ENCODE measurements at regions not wholly inside any gene's neighbourhood (a gene's known extent, or its start where the extent isn't known, plus 50 kb on each side); places are given as distances from the start of the nearest gene placed in this dataset.

DNA sequence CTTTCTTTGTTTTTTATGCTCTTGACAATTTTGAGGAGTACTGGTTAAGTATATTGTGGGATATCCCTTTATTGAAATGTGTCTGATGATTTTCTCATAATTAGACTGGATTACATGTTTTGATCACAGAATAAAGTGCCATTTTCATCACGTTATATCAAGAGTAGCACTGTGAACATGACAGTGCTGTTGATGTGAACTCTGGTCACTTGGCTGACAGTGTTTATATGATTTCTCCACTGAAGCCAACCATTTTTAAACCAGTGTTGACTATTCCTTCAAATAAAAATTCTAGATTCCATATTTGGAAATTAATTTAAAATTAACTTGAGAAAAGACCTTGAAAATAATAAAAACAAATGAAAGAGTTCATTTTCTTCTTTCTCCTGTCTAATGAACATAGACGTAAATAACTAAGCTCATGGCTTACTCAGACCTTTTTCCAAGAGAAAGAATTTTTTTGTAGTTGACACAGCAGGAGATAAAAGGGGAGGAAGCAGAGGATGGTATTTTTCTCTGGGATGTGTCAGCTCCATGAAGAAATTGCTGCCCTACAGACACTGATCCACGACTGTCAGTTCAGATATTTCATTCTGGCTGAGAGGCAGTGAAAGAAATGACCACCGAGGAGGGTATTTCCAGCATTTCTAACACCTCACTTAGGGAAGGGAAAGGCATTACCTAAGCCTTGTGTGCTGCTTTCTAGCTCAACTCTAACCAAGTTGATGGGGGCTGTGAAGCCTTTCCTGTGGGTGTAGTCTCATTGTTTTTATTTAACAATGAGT is 150.9 kb upstream of the ANK2 start:
- H3K79me2 ChIP-seq (ENCODE audit: low read depth) = no peaks in the 10 kb centered on the region
- TF ChIP-seq, protein P1, sequence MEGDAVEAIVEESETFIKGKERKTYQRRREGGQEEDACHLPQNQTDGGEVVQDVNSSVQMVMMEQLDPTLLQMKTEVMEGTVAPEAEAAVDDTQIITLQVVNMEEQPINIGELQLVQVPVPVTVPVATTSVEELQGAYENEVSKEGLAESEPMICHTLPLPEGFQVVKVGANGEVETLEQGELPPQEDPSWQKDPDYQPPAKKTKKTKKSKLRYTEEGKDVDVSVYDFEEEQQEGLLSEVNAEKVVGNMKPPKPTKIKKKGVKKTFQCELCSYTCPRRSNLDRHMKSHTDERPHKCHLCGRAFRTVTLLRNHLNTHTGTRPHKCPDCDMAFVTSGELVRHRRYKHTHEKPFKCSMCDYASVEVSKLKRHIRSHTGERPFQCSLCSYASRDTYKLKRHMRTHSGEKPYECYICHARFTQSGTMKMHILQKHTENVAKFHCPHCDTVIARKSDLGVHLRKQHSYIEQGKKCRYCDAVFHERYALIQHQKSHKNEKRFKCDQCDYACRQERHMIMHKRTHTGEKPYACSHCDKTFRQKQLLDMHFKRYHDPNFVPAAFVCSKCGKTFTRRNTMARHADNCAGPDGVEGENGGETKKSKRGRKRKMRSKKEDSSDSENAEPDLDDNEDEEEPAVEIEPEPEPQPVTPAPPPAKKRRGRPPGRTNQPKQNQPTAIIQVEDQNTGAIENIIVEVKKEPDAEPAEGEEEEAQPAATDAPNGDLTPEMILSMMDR (conservative IDR thresholded peaks at IDR 0.05) = no peak
- no peak for TF ChIP-seq EZH2 (IDR thresholded peaks at IDR 0.05; ENCODE audit: low read depth)
- no peak overlapping the region for H3K4me3 ChIP-seq
- H3K27ac ChIP-seq = no peak overlapping the region
- ChIA-PET CTCF (no interaction called here), POLR2A (ENCODE audit: unreplicated experiment) (no interaction called here)
- no peaks in the 10 kb centered on the region for H3K9me2 ChIP-seq (ENCODE audit: insufficient read depth)
- no peak overlapping the region for H3K4me2 ChIP-seq
- no TSS peak for BruUV-seq (replicated peaks)
- no peak overlapping the region for H2AFZ ChIP-seq
- H3F3A ChIP-seq (ENCODE audit: insufficient read depth, low read depth) = no peaks in the 10 kb centered on the region
- no peaks in the 10 kb centered on the region for H4K20me1 ChIP-seq (ENCODE audit: insufficient read depth)
- intact Hi-C loops (cut with micrococcal nuclease; ENCODE audit: unreplicated experiment) = no loop called here
- no peaks in the 10 kb centered on the region for H3K36me3 ChIP-seq (ENCODE audit: low read depth)
- no peaks in the 10 kb centered on the region for H3K9me3 ChIP-seq (ENCODE audit: insufficient read depth, low read depth)
- DNase-seq = no peak
- no peaks in the 10 kb centered on the region for H3K4me1 ChIP-seq (replicated peaks; ENCODE audit: insufficient read depth)
- H3K27me3 ChIP-seq (ENCODE audit: insufficient read depth, low read depth) = no peaks in the 10 kb centered on the region

DNA sequence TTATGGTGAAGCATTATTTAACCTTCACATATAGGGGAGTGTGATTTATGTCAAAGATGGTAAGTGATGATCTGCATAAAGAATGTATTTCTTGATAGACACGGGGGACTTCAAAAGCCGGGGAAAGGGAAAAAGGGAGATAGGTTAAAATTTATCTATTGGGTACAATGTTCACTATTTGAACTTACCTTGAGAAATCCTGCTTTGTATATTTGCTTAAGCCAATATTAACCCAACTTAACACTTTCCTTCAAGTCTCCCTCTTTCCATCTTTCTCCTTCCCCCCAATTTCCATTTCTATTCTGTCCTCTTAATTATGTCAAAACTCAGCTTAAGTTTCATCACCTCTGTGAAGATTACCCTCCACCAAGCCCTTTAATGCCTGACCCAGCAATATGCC is 149.0 kb upstream of the ANK2 start:
- DNase-seq = no peak
- Histone ChIP-seq H4K20me1 (ENCODE audit: insufficient read depth) (no peaks in the 10 kb centered on the region), H3K36me3 (ENCODE audit: low read depth) (no peaks in the 10 kb centered on the region), H3K4me1 (replicated peaks; ENCODE audit: insufficient read depth) (no peaks in the 10 kb centered on the region), H3K4me2 (no peak overlapping the region), H3K9me3 (ENCODE audit: insufficient read depth, low read depth) (no peaks in the 10 kb centered on the region), H3K4me3 (no peak overlapping the region), H3K27me3 (ENCODE audit: insufficient read depth, low read depth) (no peaks in the 10 kb centered on the region), H2AFZ (no peak overlapping the region), H3K27ac (no peak overlapping the region), H3F3A (ENCODE audit: insufficient read depth, low read depth) (no peaks in the 10 kb centered on the region), H3K9me2 (ENCODE audit: insufficient read depth) (no peaks in the 10 kb centered on the region), H3K79me2 (ENCODE audit: low read depth) (no peaks in the 10 kb centered on the region)
- ChIA-PET POLR2A (ENCODE audit: unreplicated experiment) (no interaction called here), CTCF (no interaction called here)
- TF ChIP-seq, protein P1 (conservative IDR thresholded peaks at IDR 0.05) = no peak
- no peak for TF ChIP-seq EZH2 (IDR thresholded peaks at IDR 0.05; ENCODE audit: low read depth)
- intact Hi-C loops (cut with micrococcal nuclease; ENCODE audit: unreplicated experiment) = no loop called here
- no TSS peak for BruUV-seq (replicated peaks)

DNA sequence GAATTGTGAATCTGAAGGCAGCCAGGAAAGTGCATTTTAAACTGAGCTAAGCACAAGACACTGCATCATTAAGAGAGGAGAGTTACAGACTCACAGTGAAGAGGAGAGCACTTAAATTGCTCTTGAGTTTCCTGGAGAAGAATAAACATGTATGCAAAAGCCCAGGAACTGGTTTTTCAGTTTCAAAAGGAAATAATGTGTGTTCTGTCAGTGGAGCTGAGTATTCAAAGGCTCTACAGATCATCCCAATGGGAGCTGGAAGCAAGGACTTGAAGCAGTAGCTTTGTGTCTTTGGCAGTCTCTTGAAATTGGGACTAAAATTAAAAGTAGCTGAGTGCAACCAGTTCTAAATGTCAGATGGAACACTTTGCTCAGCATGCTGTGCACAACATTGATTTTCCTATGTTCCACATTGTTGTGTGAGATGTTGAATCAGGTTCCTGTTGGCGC is 147.5 kb upstream of the ANK2 start:
- no peak for DNase-seq
- Histone ChIP-seq H3K4me3 (no peak overlapping the region), H3K27ac (no peak overlapping the region), H3K27me3 (ENCODE audit: insufficient read depth, low read depth) (no peaks in the 10 kb centered on the region), H3K4me1 (replicated peaks; ENCODE audit: insufficient read depth) (no peaks in the 10 kb centered on the region), H2AFZ (no peak overlapping the region), H3K4me2 (no peak overlapping the region), H4K20me1 (ENCODE audit: insufficient read depth) (no peaks in the 10 kb centered on the region), H3F3A (ENCODE audit: insufficient read depth, low read depth) (no peaks in the 10 kb centered on the region), H3K79me2 (ENCODE audit: low read depth) (no peaks in the 10 kb centered on the region), H3K9me2 (ENCODE audit: insufficient read depth) (no peaks in the 10 kb centered on the region), H3K9me3 (ENCODE audit: insufficient read depth, low read depth) (no peaks in the 10 kb centered on the region), H3K36me3 (ENCODE audit: low read depth) (no peaks in the 10 kb centered on the region)
- intact Hi-C loops (cut with micrococcal nuclease; ENCODE audit: unreplicated experiment) = no loop called here
- no TSS peak for BruUV-seq (replicated peaks)
- ChIA-PET CTCF (no interaction called here), POLR2A (ENCODE audit: unreplicated experiment) (no interaction called here)
- TF ChIP-seq, protein P1 (conservative IDR thresholded peaks at IDR 0.05) = no peak
- TF ChIP-seq EZH2 (IDR thresholded peaks at IDR 0.05; ENCODE audit: low read depth) = no peak
